GM12878 (cell line): ENCODE measurements at regions not wholly inside any gene's neighbourhood (a gene's known extent, or its start where the extent isn't known, plus 50 kb on each side); places are given as distances from the start of the nearest gene placed in this dataset.

Source experiments
- ATAC-seq: fragments of 200-7000 bp; cut with Tn5 transposase; 3 replicates; pipeline ENCODE4 v1.9.1; 2020; ENCODE audit warnings: mild to moderate bottlenecking, moderate library complexity
- BruUV-seq: library from RNA; stranded (reverse); fragments of 400-500 nt; replicated peaks from 2 replicates; lab custom pipeline; 2021; lab: Mats Ljungman, UMichigan
- CTCF ChIA-PET: fragments of 300-600 bp; sonication (Branson Sonifier 250); formaldehyde crosslinking; extraction: SDS; loops from one replicate; lab custom pipeline; 2021; ENCODE audit warnings: inconsistent platforms; lab: Yijun Ruan, JAX
- POLR2A ChIA-PET: fragments of 350-600 bp; formaldehyde crosslinking; extraction: SDS; loops from one replicate; lab custom pipeline; 2021; ENCODE audit warnings: inconsistent platforms; lab: Charles Lee
- RAD21 ChIA-PET: fragments of 300-600 bp; sonication (Branson Sonifier 250); formaldehyde crosslinking; loops from one replicate; lab custom pipeline; 2023; ENCODE audit warnings: antibody characterized with exemption; ENCODE audit not compliant: unreplicated experiment; lab: Charles Lee
- SMC1A ChIA-PET: fragments of 300-600 bp; sonication (Branson Sonifier 250); formaldehyde crosslinking; loops from one replicate; lab custom pipeline; 2023; ENCODE audit not compliant: unreplicated experiment, uncharacterized antibody; lab: Charles Lee
- DNase-seq: peaks from one replicate; pipeline ENCODE4 v3.0.0-alpha.2; 2011; ENCODE audit warnings: low read depth, low spot score
- FAIRE-seq: peaks from 3 replicates; lab custom pipeline; 2011; peaks lifted over from hg19 to GRCh38; lab: Jason Lieb, UNC
- H2AFZ ChIP-seq: 2 replicates; pipeline ENCODE4 v1.6.0; 2011; ENCODE audit warnings: low read depth, low read length, control low read depth; ENCODE audit not compliant: control insufficient read depth
- H3K27ac ChIP-seq: 2 replicates; pipeline ENCODE4 v1.5.1; 2011; ENCODE audit warnings: control low read depth; ENCODE audit not compliant: control insufficient read depth, insufficient read depth
- H3K27me3 ChIP-seq, 2 experiments: replicated peaks in 1 of 2; 2 replicates each; pipeline versions ENCODE4 v1.6.0 to v1.6.1; 2011; ENCODE audit warnings: low read length in 1 of 2; ENCODE audit not compliant: control insufficient read depth in 2 of 2, insufficient read depth in 2 of 2
- H3K36me3 ChIP-seq, 2 experiments: 2 replicates each; pipeline ENCODE4 v1.5.1; 2011; ENCODE audit warnings: low read length in 1 of 2; ENCODE audit not compliant: control insufficient read depth in 2 of 2, insufficient read depth in 2 of 2
- H3K4me1 ChIP-seq: 2 replicates; pipeline ENCODE4 v1.6.1; 2011; ENCODE audit warnings: mild to moderate bottlenecking, low read length, moderate library complexity, mixed read lengths; ENCODE audit not compliant: control insufficient read depth, insufficient read depth
- H3K4me2 ChIP-seq: 2 replicates; pipeline ENCODE4 v1.6.0; 2011; ENCODE audit warnings: control low read depth; ENCODE audit not compliant: control insufficient read depth, insufficient read depth
- H3K4me3 ChIP-seq: fragments of 200-600 bp; sonication (generic); 2 replicates; pipeline ENCODE4 v1.5.1; 2016
- H3K79me2 ChIP-seq: 2 replicates; pipeline ENCODE4 v1.6.0; 2011; ENCODE audit warnings: low read length; ENCODE audit not compliant: control insufficient read depth, insufficient read depth
- H3K9ac ChIP-seq: 2 replicates; pipeline ENCODE4 v1.8.0; 2011; ENCODE audit warnings: low read length, control low read depth, mixed read lengths; ENCODE audit not compliant: control insufficient read depth, insufficient read depth
- H3K9me3 ChIP-seq: replicated peaks from 3 replicates; pipeline ENCODE4 v1.5.1; 2011; ENCODE audit warnings: mild to moderate bottlenecking, low read length; ENCODE audit not compliant: control insufficient read depth, insufficient read depth
- H4K20me1 ChIP-seq: 2 replicates; pipeline ENCODE4 v1.6.0; 2011; ENCODE audit not compliant: control insufficient read depth, insufficient read depth
- FOXK2 ChIP-seq: fragments of 450-650 bp; IDR thresholded peaks from 2 replicates; pipeline ENCODE4 v1.6.1; 2017; ENCODE audit warnings: mild to moderate bottlenecking, moderate library complexity
- MLLT1 ChIP-seq: fragments of 450-650 bp; IDR thresholded peaks from 2 replicates; pipeline ENCODE4 v1.6.1; 2016; ENCODE audit warnings: mild to moderate bottlenecking
- PRDM15 ChIP-seq: fragments of 450-650 bp; formaldehyde crosslinking; IDR thresholded peaks from 2 replicates; pipeline ENCODE4 v1.4.0; 2020; ENCODE audit warnings: mild to moderate bottlenecking, moderate library complexity
- RB1 ChIP-seq: fragments of 450-650 bp; formaldehyde crosslinking; IDR thresholded peaks from 2 replicates; pipeline ENCODE4 v1.6.1; 2017; ENCODE audit warnings: mild to moderate bottlenecking, borderline replicate concordance
- TCF3 ChIP-seq: IDR thresholded peaks from 2 replicates; pipeline ENCODE4 v1.6.1; 2012; ENCODE audit warnings: low read depth, mild to moderate bottlenecking, low read length, borderline replicate concordance; ENCODE audit not compliant: insufficient read depth
- TCF7 ChIP-seq: IDR thresholded peaks from 2 replicates; pipeline ENCODE4 v1.6.1; 2014; ENCODE audit warnings: antibody characterized with exemption, borderline replicate concordance
- ZNF592 ChIP-seq: fragments of 450-650 bp; IDR thresholded peaks from 2 replicates; pipeline ENCODE4 v1.6.1; 2017; ENCODE audit warnings: mild to moderate bottlenecking, moderate library complexity
- WGBS: methylation state at CpG from one replicate; pipeline ENCODE4 v1.1.6; 2016; ENCODE audit warnings: low lambda C conversion rate; ENCODE audit not compliant: insufficient replicate concordance, insufficient coverage; ENCODE audit errors: missing lambda C conversion rate; 5-methylcytosine and 5-hydroxymethylcytosine counted together
- in situ Hi-C: fragments of 300-500 bp; cut with MboI; formaldehyde crosslinking; loops from 9 replicates; pipeline ENCODE4 v1.14.3; 2018; ENCODE audit warnings: mixed read lengths
- intact Hi-C: fragments of 100-400 bp; cut with micrococcal nuclease; formaldehyde crosslinking; loops from one replicate; pipeline ENCODE4 v1.14.2; 2022; ENCODE audit not compliant: unreplicated experiment

- no peak for TF ChIP-seq MLLT1
- no peak for TF ChIP-seq PRDM15 (CRISPR knock-in tag)
- TF ChIP-seq, all 136 proteins: peak for 0
These were observed 186.2 kb upstream of the SYNDIG1 start (continued) for GRCh38 chr20:24283186-24283585.

GRCh38 chr20:24277196-24277595, 192.2 kb upstream of the SYNDIG1 start:
- Histone ChIP-seq H3K9me3 (no peaks in the 10 kb centered on the region), H3K9ac (no peak overlapping the region), H3K36me3 (no peaks in the 10 kb centered on the region), H3K79me2 (no peaks in the 10 kb centered on the region), H3K27ac (no peak overlapping the region), H2AFZ (no peak overlapping the region), H3K4me3 (no peak overlapping the region), H3K4me2 (no peak overlapping the region), H4K20me1 (no peaks in the 10 kb centered on the region), H3K4me1 (no peaks in the 10 kb centered on the region), H3K27me3 (no peaks in the 10 kb centered on the region)
- ChIA-PET POLR2A (no interaction called here), CTCF (no interaction called here), SMC1A (interaction anchor here (1.3 kb wide), 1 partner anchor 14 kb away, joined by 3 read pairs; no protein-coding TSS in a partner anchor), RAD21 (no interaction called here)
- no peak for FAIRE-seq
- no peak for ATAC-seq
- intact Hi-C loops (no loop called here), in situ Hi-C loops (no loop called here)
- WGBS = 27% methylated on average over 9 of the region's 9 CpGs
- TF ChIP-seq TCF7 = no peak
- TF ChIP-seq ZNF592 = no peak
- no peak for TF ChIP-seq TCF3
- no peak for TF ChIP-seq RB1
- TF ChIP-seq FOXK2 = no peak
- TF ChIP-seq MLLT1 = no peak
- no peak for DNase-seq
- BruUV-seq = no TSS peak
